ENCODE measurements at regions not wholly inside any gene's neighbourhood (a gene's known extent, or its start where the extent isn't known, plus 50 kb on each side); places are given as distances from the start of the nearest gene placed in this dataset.
A peak's percentile ranks its signal among the peaks of the same experiment; 100 is the strongest.

GRCh38 chr18:1012775-1013174 lies 108.1 kb downstream of the ADCYAP1 start:
- Histone ChIP-seq H2AK5ac (ENCODE audit: low read length) (no peak overlapping the region), H3K9ac (ENCODE audit: low read length) (no peak overlapping the region), H3K4ac (ENCODE audit: low read depth, low read length) (no peak overlapping the region), H2BK5ac (ENCODE audit: low read depth, low read length, poor library complexity) (no peak overlapping the region), H3K9me3 (ENCODE audit: insufficient read depth, low read depth, low read length) (no peaks in the 10 kb centered on the region), H2BK120ac (ENCODE audit: insufficient read depth, low read length, poor library complexity) (no peak overlapping the region), H4K12ac (ENCODE audit: low read depth, low read length) (no peak overlapping the region), H3K23ac (ENCODE audit: low read length) (no peak overlapping the region), H3K14ac (ENCODE audit: low read length) (no peak overlapping the region), H2BK12ac (ENCODE audit: low read length) (no peak overlapping the region), H3K79me2 (ENCODE audit: control insufficient read depth, insufficient read depth, low read length, poor library complexity) (no peaks in the 10 kb centered on the region), H3K79me1 (ENCODE audit: low read length) (peaks cover 14% of the 10 kb centered on the region), H3K4me1 (ENCODE audit: control insufficient read depth in 1 of 2, insufficient read depth in 2 of 2, low read length in 2 of 2) (peaks cover 10 to 18% of the 10 kb centered on the region in 2 experiments), H3K27me3 (ENCODE audit: insufficient read depth, low read length) (no peaks in the 10 kb centered on the region), H4K8ac (ENCODE audit: low read depth, low read length) (no peak overlapping the region), H3K4me2 (ENCODE audit: low read length) (no peak overlapping the region), H3K4me3 (ENCODE audit: low read depth, low read length) (no peak overlapping the region), H3K27ac (ENCODE audit: low read depth, low read length) (no peak overlapping the region), H2AFZ (ENCODE audit: insufficient read depth, low read length, poor library complexity) (no peak overlapping the region), H3K36me3 (ENCODE audit: control insufficient read depth in 1 of 2, insufficient read depth in 2 of 2, low read length in 2 of 2) (no peaks in the 10 kb centered on the region), H4K91ac (ENCODE audit: low read depth, low read length) (no peak overlapping the region), H3K18ac (ENCODE audit: low read length) (no peak overlapping the region)
- no CpG with 5 or more reads among the region's 1 CpG for WGBS (ENCODE audit: extremely low coverage, insufficient coverage, insufficient read length)
- no peak for DNase-seq

GRCh38 chr18:1013951-1014350 lies 109.3 kb downstream of the ADCYAP1 start:
- no CpG with 5 or more reads among the region's 1 CpG for WGBS (ENCODE audit: extremely low coverage, insufficient coverage, insufficient read length)
- no peak overlapping the region for H3K18ac ChIP-seq (ENCODE audit: low read length)
- no peak overlapping the region for H3K4me2 ChIP-seq (ENCODE audit: low read length)
- no peak overlapping the region for H2AFZ ChIP-seq (ENCODE audit: insufficient read depth, low read length, poor library complexity)
- no peak overlapping the region for H3K4me3 ChIP-seq (ENCODE audit: low read depth, low read length)
- no peaks in the 10 kb centered on the region for H3K9me3 ChIP-seq (ENCODE audit: insufficient read depth, low read depth, low read length)
- no peak overlapping the region for H3K4ac ChIP-seq (ENCODE audit: low read depth, low read length)
- H3K27ac ChIP-seq (ENCODE audit: low read depth, low read length) = no peak overlapping the region
- peak overlapping the region; percentile 89 for H2BK12ac ChIP-seq (ENCODE audit: low read length)
- peak overlapping the region; percentile 13 for H4K8ac ChIP-seq (ENCODE audit: low read depth, low read length)
- H3K79me1 ChIP-seq (ENCODE audit: low read length) = peaks cover 17% of the 10 kb centered on the region
- no peak for DNase-seq
- peak overlapping the region; percentile 16 for H3K14ac ChIP-seq (ENCODE audit: low read length)
- H3K79me2 ChIP-seq (ENCODE audit: control insufficient read depth, insufficient read depth, low read length, poor library complexity) = peaks cover 2% of the 10 kb centered on the region
- H2BK5ac ChIP-seq (ENCODE audit: low read depth, low read length, poor library complexity) = no peak overlapping the region
- no peak overlapping the region for H3K23ac ChIP-seq (ENCODE audit: low read length)
- no peaks in the 10 kb centered on the region for H3K36me3 ChIP-seq (ENCODE audit: control insufficient read depth in 1 of 2, insufficient read depth in 2 of 2, low read length in 2 of 2)
- H4K91ac ChIP-seq (ENCODE audit: low read depth, low read length) = peak overlapping the region; percentile 50
- peak overlapping the region; percentile 72 for H2AK5ac ChIP-seq (ENCODE audit: low read length)
- no peak overlapping the region for H4K12ac ChIP-seq (ENCODE audit: low read depth, low read length)
- H3K27me3 ChIP-seq (ENCODE audit: insufficient read depth, low read length) = no peaks in the 10 kb centered on the region
- peak overlapping the region; percentile 48 for H2BK120ac ChIP-seq (ENCODE audit: insufficient read depth, low read length, poor library complexity)
- H3K9ac ChIP-seq (ENCODE audit: low read length) = no peak overlapping the region
- peaks cover 13 to 22% of the 10 kb centered on the region in 2 experiments for H3K4me1 ChIP-seq (ENCODE audit: control insufficient read depth in 1 of 2, insufficient read depth in 2 of 2, low read length in 2 of 2)

DNA sequence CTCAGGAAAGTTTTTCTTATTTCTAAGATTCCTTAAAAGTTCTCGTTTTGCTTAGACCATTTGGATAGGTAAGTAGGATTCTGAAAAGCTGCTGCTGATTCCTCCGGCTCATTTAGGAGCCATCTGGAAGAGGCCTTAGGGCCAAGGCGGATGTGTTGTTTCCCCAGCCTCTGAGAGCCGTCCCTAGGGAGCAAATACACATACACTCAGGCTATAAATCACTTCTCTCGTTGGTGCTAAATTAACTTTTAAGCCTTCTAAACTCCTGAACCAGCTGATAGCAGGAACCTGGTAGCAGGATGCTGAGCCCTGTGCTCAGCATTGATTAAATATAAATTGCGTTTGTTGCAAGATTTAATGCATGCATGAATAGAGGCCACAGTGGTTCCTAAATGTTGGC lies 109.8 kb downstream of the ADCYAP1 start:
- H3K79me1 ChIP-seq (ENCODE audit: low read length) = peaks cover 17% of the 10 kb centered on the region
- no peak overlapping the region for H3K4me2 ChIP-seq (ENCODE audit: low read length)
- peak overlapping the region; percentile 13 for H4K8ac ChIP-seq (ENCODE audit: low read depth, low read length)
- no peak overlapping the region for H3K23ac ChIP-seq (ENCODE audit: low read length)
- H3K4me3 ChIP-seq (ENCODE audit: low read depth, low read length) = no peak overlapping the region
- H3K4ac ChIP-seq (ENCODE audit: low read depth, low read length) = no peak overlapping the region
- H3K18ac ChIP-seq (ENCODE audit: low read length) = no peak overlapping the region
- H4K91ac ChIP-seq (ENCODE audit: low read depth, low read length) = peak overlapping the region; percentile 40
- H3K27ac ChIP-seq (ENCODE audit: low read depth, low read length) = peak overlapping the region; percentile 7
- H2BK5ac ChIP-seq (ENCODE audit: low read depth, low read length, poor library complexity) = peak overlapping the region; percentile 29
- no peaks in the 10 kb centered on the region for H3K9me3 ChIP-seq (ENCODE audit: insufficient read depth, low read depth, low read length)
- peaks cover 2% of the 10 kb centered on the region for H3K79me2 ChIP-seq (ENCODE audit: control insufficient read depth, insufficient read depth, low read length, poor library complexity)
- H4K12ac ChIP-seq (ENCODE audit: low read depth, low read length) = no peak overlapping the region
- H3K4me1 ChIP-seq (ENCODE audit: control insufficient read depth in 1 of 2, insufficient read depth in 2 of 2, low read length in 2 of 2) = peaks cover 13 to 22% of the 10 kb centered on the region in 2 experiments
- H2BK12ac ChIP-seq (ENCODE audit: low read length) = peak overlapping the region; percentile 89
- no peak for DNase-seq
- no peaks in the 10 kb centered on the region for H3K27me3 ChIP-seq (ENCODE audit: insufficient read depth, low read length)
- no peak overlapping the region for H2AK5ac ChIP-seq (ENCODE audit: low read length)
- peak overlapping the region; percentile 16 for H3K14ac ChIP-seq (ENCODE audit: low read length)
- H2BK120ac ChIP-seq (ENCODE audit: insufficient read depth, low read length, poor library complexity) = peak overlapping the region; percentile 48
- no CpG with 5 or more reads among the region's 6 CpGs for WGBS (ENCODE audit: extremely low coverage, insufficient coverage, insufficient read length)
- no peaks in the 10 kb centered on the region for H3K36me3 ChIP-seq (ENCODE audit: control insufficient read depth in 1 of 2, insufficient read depth in 2 of 2, low read length in 2 of 2)
- no peak overlapping the region for H2AFZ ChIP-seq (ENCODE audit: insufficient read depth, low read length, poor library complexity)
- H3K9ac ChIP-seq (ENCODE audit: low read length) = no peak overlapping the region

GRCh38 chr18:1014951-1015624 lies 110.4 kb downstream of the ADCYAP1 start:
- Histone ChIP-seq H3K23ac (ENCODE audit: low read length) (no peak overlapping the region), H4K12ac (ENCODE audit: low read depth, low read length) (no peak overlapping the region)

More at GRCh38 chr18:1014951-1015624, 110.4 kb downstream of the ADCYAP1 start:
- DNase-seq = peak in 1 of 2 donors; percentile 25
- H3K9ac ChIP-seq (ENCODE audit: low read length) = no peak overlapping the region
- no peak overlapping the region for H3K4me3 ChIP-seq (ENCODE audit: low read depth, low read length)
- no peak overlapping the region for H2AFZ ChIP-seq (ENCODE audit: insufficient read depth, low read length, poor library complexity)
- H3K4me1 ChIP-seq (ENCODE audit: control insufficient read depth in 1 of 2, insufficient read depth in 2 of 2, low read length in 2 of 2) = peaks cover 13 to 22% of the 10 kb centered on the region in 2 experiments
- H2BK5ac ChIP-seq (ENCODE audit: low read depth, low read length, poor library complexity) = peak overlapping the region; percentile 29
- no peaks in the 10 kb centered on the region for H3K9me3 ChIP-seq (ENCODE audit: insufficient read depth, low read depth, low read length)
- H4K91ac ChIP-seq (ENCODE audit: low read depth, low read length) = no peak overlapping the region
- H3K4me2 ChIP-seq (ENCODE audit: low read length) = peak overlapping the region; percentile 19
- peak overlapping the region; percentile 70 for H3K27ac ChIP-seq (ENCODE audit: low read depth, low read length)
- no peak overlapping the region for H4K8ac ChIP-seq (ENCODE audit: low read depth, low read length)
- no peaks in the 10 kb centered on the region for H3K36me3 ChIP-seq (ENCODE audit: control insufficient read depth in 1 of 2, insufficient read depth in 2 of 2, low read length in 2 of 2)
- H3K18ac ChIP-seq (ENCODE audit: low read length) = no peak overlapping the region
- H2AK5ac ChIP-seq (ENCODE audit: low read length) = no peak overlapping the region
- H3K14ac ChIP-seq (ENCODE audit: low read length) = peak overlapping the region; percentile 4
- H3K79me1 ChIP-seq (ENCODE audit: low read length) = peaks cover 17% of the 10 kb centered on the region
- H2BK12ac ChIP-seq (ENCODE audit: low read length) = peak overlapping the region; percentile 12
- no peaks in the 10 kb centered on the region for H3K27me3 ChIP-seq (ENCODE audit: insufficient read depth, low read length)
- H3K4ac ChIP-seq (ENCODE audit: low read depth, low read length) = no peak overlapping the region
- peaks cover 2% of the 10 kb centered on the region for H3K79me2 ChIP-seq (ENCODE audit: control insufficient read depth, insufficient read depth, low read length, poor library complexity)
- H2BK120ac ChIP-seq (ENCODE audit: insufficient read depth, low read length, poor library complexity) = peak overlapping the region; percentile 35

All from trophoblast cell (in vitro differentiated cells and primary cell).